GM18505 (cell line): ENCODE measurements at regions not wholly inside any gene's neighbourhood (a gene's known extent, or its start where the extent isn't known, plus 50 kb on each side); places are given as distances from the start of the nearest gene placed in this dataset.

Source experiments
- ATAC-seq: cut with Tn5 transposase; IDR thresholded peaks from one replicate; pipeline ENCODE4 v1.9.1; 2021; ENCODE audit not compliant: unreplicated experiment
- POLR2A ChIP-seq: IDR thresholded peaks from 4 replicates; pipeline ENCODE4 v1.6.1; 2011; ENCODE audit warnings: borderline replicate concordance; ENCODE audit not compliant: insufficient read depth, insufficient read length; ENCODE audit errors: extremely low read depth

- no peak for ATAC-seq
- no peak for TF ChIP-seq POLR2A
Measured at GRCh38 chr11:122512688-122513087, 142.8 kb upstream of the UBASH3B start.

DNA sequence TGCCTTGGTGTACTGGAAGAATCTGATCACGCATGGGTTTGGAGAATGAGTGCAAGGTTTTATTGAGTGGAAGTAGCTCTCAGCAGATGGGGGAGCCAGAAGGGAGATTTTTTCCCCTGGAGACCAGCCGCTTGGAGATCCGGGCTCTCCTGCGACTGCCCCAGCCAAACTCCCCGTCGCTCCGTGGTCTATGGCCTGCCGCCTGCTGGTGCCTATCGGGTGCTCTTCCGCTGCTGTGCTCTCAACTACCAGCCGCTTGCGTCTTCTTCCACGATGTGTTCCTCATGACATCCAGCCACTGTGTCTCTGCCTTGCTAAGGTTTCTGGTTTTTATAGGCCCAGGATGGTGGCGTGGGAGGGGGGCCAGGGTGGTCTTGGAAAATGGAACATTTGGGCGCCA, 145.6 kb upstream of the UBASH3B start:
- no peak for TF ChIP-seq POLR2A
- ATAC-seq, result no peak

- ATAC-seq, result no peak
- TF ChIP-seq POLR2A, result no peak
Measured at GRCh38 chr11:122509091-122509490, 146.4 kb upstream of the UBASH3B start.

DNA sequence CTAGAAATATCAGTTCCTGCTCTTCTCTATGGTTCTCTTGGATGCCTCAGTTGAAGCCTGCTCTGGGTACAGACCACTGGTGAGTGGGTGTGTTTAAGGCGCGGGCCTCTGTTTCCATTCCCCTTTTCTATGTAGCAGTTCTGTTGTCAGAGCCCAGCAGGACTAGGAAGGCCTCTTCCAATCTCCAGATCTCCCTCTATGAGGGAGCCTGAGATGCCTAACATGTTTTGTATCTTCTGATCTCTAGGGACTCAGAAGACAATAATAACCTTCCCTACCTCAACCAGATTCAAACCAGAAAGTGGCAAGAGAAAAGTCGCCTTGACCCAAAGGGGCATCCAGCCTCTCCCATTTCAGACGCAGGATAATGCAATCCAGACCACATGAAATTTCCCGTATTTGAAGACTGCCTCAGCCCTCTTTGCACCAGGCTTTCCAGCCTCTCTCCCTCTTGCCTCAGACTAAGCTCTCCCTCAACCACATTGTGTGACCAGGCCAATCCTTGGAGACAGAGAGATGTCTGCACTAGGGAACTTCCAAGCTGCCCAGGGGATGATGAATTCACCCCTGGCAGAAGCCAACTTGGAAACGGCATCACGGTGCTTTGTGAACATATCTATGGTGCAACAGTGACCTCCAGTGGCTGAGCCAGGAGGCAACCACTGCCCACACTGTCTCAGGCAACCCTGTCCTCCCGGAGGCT, 150.1 kb upstream of the UBASH3B start:
- no peak for ATAC-seq
- no peak for TF ChIP-seq POLR2A

- no peak for ATAC-seq
- no peak for TF ChIP-seq POLR2A
Measured at GRCh38 chr11:122494221-122494620, 161.3 kb upstream of the UBASH3B start.

DNA sequence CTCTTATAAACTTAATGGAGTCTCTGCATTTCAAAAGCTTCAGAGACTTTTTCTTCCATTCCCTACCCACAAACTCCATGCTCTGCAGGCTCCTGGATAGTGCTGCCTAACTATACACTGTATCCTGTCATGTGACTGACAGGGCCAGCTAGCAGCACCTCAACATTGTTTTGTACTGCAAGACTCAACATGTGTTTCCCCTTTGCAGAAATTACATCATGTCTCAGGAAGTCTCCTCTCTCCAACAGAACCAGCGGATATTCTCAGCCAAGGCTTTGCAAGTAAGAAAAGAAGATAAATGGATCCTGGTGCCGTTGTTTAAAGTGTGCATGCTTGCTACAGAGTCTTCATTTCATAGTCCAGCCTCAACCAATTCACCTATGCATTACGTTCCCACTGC, 164.0 kb upstream of the UBASH3B start:
- TF ChIP-seq POLR2A, result no peak
- ATAC-seq, result no peak

- TF ChIP-seq POLR2A, result no peak
- ATAC-seq, result no peak
Measured at GRCh38 chr11:122488892-122489706, 166.4 kb upstream of the UBASH3B start.

DNA sequence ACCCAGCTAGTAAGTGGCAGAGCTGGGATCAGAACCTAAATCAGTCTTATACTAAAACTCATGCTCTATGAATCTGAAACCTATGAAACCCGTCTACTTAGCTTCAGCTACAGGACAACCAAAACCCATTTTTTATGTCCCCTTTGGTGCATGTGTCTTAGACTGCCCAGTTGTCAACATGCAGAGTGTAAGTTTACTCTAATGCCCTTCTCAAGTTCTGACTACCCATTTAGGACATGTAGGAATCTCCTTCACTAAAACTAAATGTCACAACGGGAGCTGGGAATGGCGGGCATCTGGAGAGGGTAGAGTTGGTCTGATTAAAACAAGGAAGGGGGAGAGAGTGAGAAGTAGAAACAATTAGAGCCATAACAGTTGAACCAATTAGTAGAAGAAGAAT, 167.9 kb upstream of the UBASH3B start:
- no peak for ATAC-seq

GRCh38 chr11:122486793-122487495, 168.6 kb upstream of the UBASH3B start:
- no peak for TF ChIP-seq POLR2A
- no peak for ATAC-seq

More for the DNA sequence above, 167.9 kb upstream of the UBASH3B start:
- TF ChIP-seq POLR2A, result no peak

DNA sequence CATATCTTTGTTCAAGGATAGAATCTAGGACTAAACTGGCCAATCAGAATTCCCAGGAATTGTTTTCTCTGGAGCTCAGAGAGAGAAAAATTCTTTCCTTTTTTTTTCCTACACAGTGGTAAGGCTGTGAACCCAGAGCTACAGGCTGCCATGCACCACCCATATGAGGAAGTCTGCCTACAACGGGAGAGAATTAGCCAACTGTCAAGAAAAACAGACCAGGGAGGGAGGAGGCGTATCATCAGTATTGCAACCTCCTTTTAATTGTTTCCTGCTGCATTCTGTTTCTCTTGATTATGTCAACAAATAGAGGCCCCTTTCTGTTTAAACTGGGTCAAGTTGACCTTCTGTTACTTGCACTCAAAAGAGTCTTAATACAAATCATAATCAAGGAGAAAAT, 176.5 kb upstream of the UBASH3B start:
- ATAC-seq, result no peak
- TF ChIP-seq POLR2A, result no peak

DNA sequence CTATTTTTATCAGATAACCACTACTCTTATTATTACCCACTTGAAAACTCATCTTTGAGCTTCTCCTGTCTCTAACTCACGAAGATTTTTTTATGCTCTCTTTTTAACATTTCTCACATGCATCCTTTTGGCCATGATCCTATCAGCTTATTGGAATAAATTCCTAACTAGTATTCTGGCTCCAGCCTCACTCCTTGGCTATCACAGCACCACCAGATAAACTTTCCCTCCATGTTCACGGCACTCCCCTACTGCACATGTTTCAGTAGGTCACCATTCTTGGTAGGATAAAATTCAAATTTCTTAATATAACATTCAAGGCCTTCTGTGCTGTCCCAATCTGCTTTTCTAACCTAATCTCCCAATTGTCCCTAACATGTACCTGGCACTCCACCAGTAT, 186.6 kb upstream of the UBASH3B start:
- TF ChIP-seq POLR2A, result no peak

DNA sequence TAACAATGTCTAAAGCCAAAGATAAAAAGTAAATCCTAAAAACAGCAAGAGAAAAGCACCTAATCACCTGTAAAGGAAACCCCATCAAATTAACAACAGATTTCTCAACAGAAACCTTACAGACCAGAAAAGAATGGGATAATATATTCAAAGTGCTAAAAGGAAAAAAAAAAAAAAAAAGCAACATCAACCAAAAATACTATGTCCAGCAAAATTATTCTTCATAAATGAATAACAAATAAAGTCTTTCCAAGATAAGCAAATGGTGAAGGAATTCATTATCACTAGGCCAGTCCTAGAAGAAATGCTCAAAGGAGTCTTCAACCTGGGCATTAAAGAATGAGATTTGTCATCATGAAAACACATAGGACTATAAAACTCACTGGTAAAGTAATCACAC, 192.0 kb upstream of the UBASH3B start:
- ATAC-seq, result no peak
- TF ChIP-seq POLR2A, result no peak

More for the DNA sequence above, 186.6 kb upstream of the UBASH3B start:
- ATAC-seq, result no peak

- no peak for ATAC-seq
- no peak for TF ChIP-seq POLR2A
Measured at GRCh38 chr11:122459064-122459463, 196.5 kb upstream of the UBASH3B start.

DNA sequence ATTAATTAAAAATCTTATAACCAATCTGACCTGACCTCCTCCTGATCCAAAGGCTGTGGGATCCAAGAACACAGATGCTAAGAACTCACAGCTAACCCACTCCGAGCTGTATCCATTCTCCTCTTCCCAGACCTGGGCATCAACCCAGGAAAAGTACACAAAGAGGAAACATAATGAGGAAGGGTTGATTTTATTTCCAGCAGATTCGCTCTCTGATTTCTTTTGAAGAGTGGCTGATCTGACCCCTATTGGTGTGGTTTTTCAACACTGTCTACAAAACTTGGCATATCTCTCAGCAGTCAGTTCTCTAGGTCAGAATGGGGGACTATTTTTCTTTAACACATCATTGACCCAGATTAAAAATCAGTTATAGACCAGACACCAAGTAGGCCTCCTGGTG, 201.9 kb upstream of the UBASH3B start:
- ATAC-seq, result no peak
- TF ChIP-seq POLR2A, result no peak

- no peak for TF ChIP-seq POLR2A
- no peak for ATAC-seq
Measured at GRCh38 chr11:122451911-122452310, 203.6 kb upstream of the UBASH3B start.

GRCh38 chr11:122441666-122442035, 213.9 kb upstream of the UBASH3B start:
- no peak for TF ChIP-seq POLR2A
- ATAC-seq, result no peak
